Gastrocnemius medialis (tissue), 4 donors: ENCODE measurements at regions not wholly inside any gene's neighbourhood (a gene's known extent, or its start where the extent isn't known, plus 50 kb on each side); places are given as distances from the start of the nearest gene placed in this dataset.

Experiments
- ATAC-seq, 2 donors: fragments of 150-250 bp; one replicate each; pipeline ENCODE4 v1.9.1; 2016
- DNase-seq, 2 donors: peaks; one replicate each; pipeline ENCODE4 v3.0.0-alpha.2; 2019
- H3K27ac ChIP-seq, 4 donors: fragments of 200-600 bp; sonication (generic); 1 replicate in 1 of 4; 2 replicates in 3 of 4; pipeline ENCODE4 v1.5.1; 2016 to 2018; ENCODE audit warnings: mild to moderate bottlenecking in 2 of 4, moderate library complexity in 1 of 4
- H3K27me3 ChIP-seq, 3 donors: fragments of 200-600 bp; sonication (generic) in 2 of 3; 1 replicate in 1 of 3; 2 replicates in 2 of 3; pipeline versions ENCODE4 v1.5.1 to v1.6.0; 2016 to 2019; ENCODE audit warnings: mild to moderate bottlenecking in 1 of 3, moderate library complexity in 1 of 3
- H3K36me3 ChIP-seq, 2 donors: fragments of 200-600 bp; sonication (generic) in 1 of 2; one replicate each; pipeline ENCODE4 v1.5.1; 2017 to 2018
- H3K4me1 ChIP-seq, 2 donors: fragments of 200-600 bp; sonication (generic) in 1 of 2; one replicate each; pipeline ENCODE4 v1.5.1; 2016 to 2017; ENCODE audit warnings: mild to moderate bottlenecking in 2 of 2
- H3K4me3 ChIP-seq, 4 donors: fragments of 200-600 bp; sonication (generic) in 3 of 4; 1 replicate in 1 of 4; 2 replicates in 3 of 4; pipeline ENCODE4 v1.5.1; 2016 to 2019; ENCODE audit warnings: mild to moderate bottlenecking in 2 of 4
- H3K9me3 ChIP-seq, 3 donors: fragments of 200-600 bp; sonication (generic) in 2 of 3; 1 replicate in 1 of 3; 2 replicates in 2 of 3; pipeline ENCODE4 v1.5.1; 2016 to 2019
- CTCF ChIP-seq, 5 experiments: fragments of 450-650 bp in 3 of 5; fragments of 200-600 bp in 2 of 5; sonication (generic) in 2 of 5; IDR thresholded peaks in 4 of 5; conservative IDR thresholded peaks in 1 of 5; 1 replicate in 4 of 5; 2 replicates in 1 of 5; pipeline ENCODE4 v1.5.1; 2016 to 2019; ENCODE audit warnings: antibody characterized with exemption in 5 of 5, mild to moderate bottlenecking in 3 of 5, moderate library complexity in 3 of 5
- POLR2A ChIP-seq, 2 donors: fragments of 450-650 bp; IDR thresholded peaks; one replicate each; pipeline ENCODE4 v1.6.1; 2017; ENCODE audit warnings: antibody characterized with exemption in 2 of 2, mild to moderate bottlenecking in 2 of 2, moderate library complexity in 2 of 2
- in situ Hi-C, 4 donors: fragments of 200-750 bp; cut with MboI; loops; one replicate each; pipeline versions ENCODE4 v1.15.0 to v1.8.0; 2017; ENCODE audit warnings: low sequenced_read_pairs in 4 of 4
- intact Hi-C: fragments of 100-400 bp; cut with DNase I; formaldehyde crosslinking; loops from one replicate; pipeline ENCODE4 v1.15.1; 2023; ENCODE audit warnings: low total_unique reads

DNA sequence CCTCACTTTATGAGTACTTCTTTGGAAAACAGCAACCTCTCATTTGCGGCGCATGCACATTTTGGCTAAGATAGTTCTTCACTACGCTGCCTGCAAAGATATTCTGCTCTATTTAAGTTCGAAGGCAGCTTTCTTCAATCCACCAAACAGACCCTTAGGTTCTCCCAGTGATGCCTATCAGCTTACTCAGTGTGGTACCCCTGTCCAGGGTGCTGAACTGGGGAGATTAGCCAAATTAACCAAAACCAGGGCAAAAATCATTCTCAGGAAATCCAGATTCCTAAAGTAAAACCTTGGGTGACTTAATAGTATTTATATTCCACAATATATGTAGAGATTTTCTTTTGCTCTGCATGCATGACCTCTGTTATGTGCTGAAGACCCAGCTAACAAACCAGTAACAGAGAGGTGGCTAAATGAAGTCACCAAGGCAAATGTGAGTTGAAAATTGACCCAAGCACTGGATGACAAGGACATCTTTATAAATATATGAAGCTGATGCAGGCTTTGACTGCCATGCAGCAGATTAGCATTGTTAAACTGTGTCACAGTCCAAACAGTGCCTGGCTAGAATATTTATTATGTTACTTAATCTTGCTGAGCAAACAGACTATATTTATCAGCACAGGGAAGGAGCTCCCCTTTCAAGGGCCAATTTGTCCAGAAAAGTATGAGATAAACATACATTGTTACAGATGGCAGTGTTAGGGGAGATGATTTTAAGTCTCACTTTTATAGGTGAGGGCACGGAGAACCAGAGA, 418.2 kb downstream of the STIM2 start:
- Histone ChIP-seq H3K4me1 (no peaks in the 10 kb centered on the region), H3K27me3 (no peaks in the 10 kb centered on the region), H3K9me3 (no peaks in the 10 kb centered on the region), H3K4me3 (no peak overlapping the region), H3K27ac (no peak overlapping the region), H3K36me3 (no peaks in the 10 kb centered on the region)
- ATAC-seq (no peak), DNase-seq (no peak)
- TF ChIP-seq CTCF (IDR thresholded peaks at IDR 0.05 in 4 of 5, conservative IDR thresholded peaks at IDR 0.05 in 1 of 5), result no peak
- TF ChIP-seq POLR2A (IDR thresholded peaks at IDR 0.05), result no peak
- in situ Hi-C loops (no loop called here), intact Hi-C loops (no loop called here)

GRCh38 chr4:27288496-27288895, 427.9 kb downstream of the STIM2 start:
- in situ Hi-C loops (no loop called here), intact Hi-C loops (no loop called here)
- ATAC-seq (no peak), DNase-seq (no peak)
- Histone ChIP-seq H3K4me1 (no peaks in the 10 kb centered on the region), H3K27me3 (no peaks in the 10 kb centered on the region), H3K9me3 (no peaks in the 10 kb centered on the region), H3K36me3 (no peaks in the 10 kb centered on the region), H3K4me3 (no peak overlapping the region), H3K27ac (no peak overlapping the region)
- TF ChIP-seq CTCF (IDR thresholded peaks at IDR 0.05 in 4 of 5, conservative IDR thresholded peaks at IDR 0.05 in 1 of 5), result no peak
- TF ChIP-seq POLR2A (IDR thresholded peaks at IDR 0.05), result no peak

DNA sequence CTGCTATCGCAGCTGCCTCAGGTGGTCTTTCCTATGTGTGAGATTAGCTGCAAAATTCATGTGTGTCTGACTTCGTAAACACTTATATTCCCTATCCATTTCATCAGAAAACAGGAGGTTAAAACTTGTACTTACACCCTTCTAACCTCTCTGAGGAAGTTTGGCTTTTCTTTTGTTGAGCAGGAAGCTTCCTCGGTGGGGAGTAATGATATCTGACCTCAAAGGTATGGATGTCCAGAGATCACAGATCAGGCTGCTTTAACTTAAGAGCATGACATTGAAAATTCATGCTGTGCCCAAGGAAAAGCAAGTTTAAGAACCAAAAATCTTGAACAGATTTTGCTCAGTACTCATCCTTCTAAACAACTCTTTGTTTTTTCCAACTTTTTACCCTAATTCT, 429.1 kb downstream of the STIM2 start:
- TF ChIP-seq CTCF (IDR thresholded peaks at IDR 0.05 in 4 of 5, conservative IDR thresholded peaks at IDR 0.05 in 1 of 5) (no peak), POLR2A (IDR thresholded peaks at IDR 0.05) (no peak)
- H3K27me3 ChIP-seq, result no peaks in the 10 kb centered on the region
- H3K9me3 ChIP-seq, result no peaks in the 10 kb centered on the region
- in situ Hi-C loops, result no loop called here
- no peak overlapping the region for H3K27ac ChIP-seq
- H3K4me3 ChIP-seq, result no peak overlapping the region
- ATAC-seq (no peak), DNase-seq (no peak)
- intact Hi-C loops, result no loop called here
- no peaks in the 10 kb centered on the region for H3K4me1 ChIP-seq
- no peaks in the 10 kb centered on the region for H3K36me3 ChIP-seq

- DNase-seq, result no peak
- Histone ChIP-seq H3K36me3 (no peaks in the 10 kb centered on the region), H3K27ac (no peak overlapping the region), H3K9me3 (no peaks in the 10 kb centered on the region), H3K4me1 (no peaks in the 10 kb centered on the region), H3K27me3 (no peaks in the 10 kb centered on the region), H3K4me3 (no peak overlapping the region)
- no peak for TF ChIP-seq CTCF (IDR thresholded peaks at IDR 0.05 in 4 of 5, conservative IDR thresholded peaks at IDR 0.05 in 1 of 5)
- no peak for TF ChIP-seq POLR2A (IDR thresholded peaks at IDR 0.05)
- intact Hi-C loops, result no loop called here
- in situ Hi-C loops, result no loop called here
- no peak for ATAC-seq
Measured at GRCh38 chr4:27293831-27294230, 433.2 kb downstream of the STIM2 start.

DNA sequence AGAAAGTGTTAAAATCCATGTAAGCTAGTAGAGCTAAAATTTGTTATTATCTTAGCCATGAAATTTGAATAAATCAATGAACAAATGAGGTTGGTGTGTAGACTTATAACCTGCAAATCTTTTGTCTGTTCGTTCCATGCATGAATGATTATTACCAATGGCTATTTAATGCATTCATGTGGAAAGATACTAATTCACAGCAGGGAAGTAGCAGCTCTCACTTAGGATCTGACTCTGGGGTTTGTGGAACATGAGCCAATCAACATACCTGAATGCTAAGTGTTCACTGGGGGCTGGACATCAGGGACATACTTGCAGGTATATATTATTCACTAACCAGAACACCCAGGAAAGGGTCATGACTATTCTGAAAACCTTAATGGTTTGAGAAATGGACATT, 444.1 kb downstream of the STIM2 start:
- intact Hi-C loops, result no loop called here

More for the DNA sequence above, 444.1 kb downstream of the STIM2 start:
- DNase-seq, result no peak
- in situ Hi-C loops, result loop anchor here in 1 of 4 donors (10.0 kb wide), 1 partner anchor 60 kb away; no protein-coding TSS in a partner anchor
- TF ChIP-seq CTCF (IDR thresholded peaks at IDR 0.05 in 4 of 5, conservative IDR thresholded peaks at IDR 0.05 in 1 of 5) (no peak), POLR2A (IDR thresholded peaks at IDR 0.05) (no peak)
- no peaks in the 10 kb centered on the region for H3K9me3 ChIP-seq
- no peaks in the 10 kb centered on the region for H3K36me3 ChIP-seq
- no peak overlapping the region for H3K4me3 ChIP-seq
- no peaks in the 10 kb centered on the region for H3K27me3 ChIP-seq
- H3K4me1 ChIP-seq, result no peaks in the 10 kb centered on the region
- ATAC-seq, result no peak
- no peak overlapping the region for H3K27ac ChIP-seq
